ENCODE measurements at regions not wholly inside any gene's neighbourhood (a gene's known extent, or its start where the extent isn't known, plus 50 kb on each side); places are given as distances from the start of the nearest gene placed in this dataset.
"Not testable (repeated sequence)": the region's sequence is repeated elsewhere in the genome, so short reads cannot be mapped to it uniquely, and the experiment has no call there.

DNA sequence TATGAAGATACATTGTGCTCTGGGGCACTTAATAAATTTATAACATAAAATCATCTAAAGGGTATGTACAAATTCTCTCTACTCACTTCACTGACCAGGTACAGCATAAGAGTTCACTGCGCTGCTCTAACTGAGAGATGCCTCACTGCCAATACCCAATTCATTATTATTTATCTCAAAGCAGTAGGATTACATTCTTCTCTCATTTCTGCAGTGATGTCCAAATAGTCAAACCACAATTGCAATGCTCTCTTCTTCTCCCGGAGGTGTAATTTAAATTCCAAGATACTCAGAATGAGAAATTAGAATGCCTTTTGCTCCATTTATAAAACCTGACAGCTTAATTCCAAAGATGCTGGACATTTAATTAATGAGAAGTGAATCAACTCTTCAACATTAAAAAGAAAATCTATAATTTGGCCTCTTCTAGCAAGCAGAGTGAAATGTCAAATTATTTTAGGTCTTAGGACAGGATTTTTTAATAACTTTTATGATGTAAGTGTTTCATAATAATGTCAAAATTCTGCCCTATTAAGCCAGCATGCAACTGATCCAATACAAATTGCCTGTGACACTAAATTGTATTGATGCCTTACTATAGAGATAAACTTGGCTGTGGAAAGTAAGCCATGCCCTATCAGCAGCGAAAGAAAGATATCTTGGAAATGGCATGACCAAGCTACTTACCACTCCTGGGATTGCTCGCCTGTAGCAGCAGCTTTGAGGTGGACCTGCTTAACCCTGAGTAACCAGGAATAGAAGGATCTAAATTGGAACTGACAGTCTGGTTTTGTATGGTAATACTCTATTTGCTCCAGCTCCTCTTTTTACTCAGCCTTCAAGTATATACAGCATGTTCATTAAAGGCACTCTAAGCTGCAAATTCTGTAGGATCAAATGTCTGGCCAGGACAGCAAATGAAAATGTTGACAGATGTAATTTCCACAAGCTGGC is 374.2 kb upstream of the TYRP1 start:
- DNase-seq: no peak

DNA sequence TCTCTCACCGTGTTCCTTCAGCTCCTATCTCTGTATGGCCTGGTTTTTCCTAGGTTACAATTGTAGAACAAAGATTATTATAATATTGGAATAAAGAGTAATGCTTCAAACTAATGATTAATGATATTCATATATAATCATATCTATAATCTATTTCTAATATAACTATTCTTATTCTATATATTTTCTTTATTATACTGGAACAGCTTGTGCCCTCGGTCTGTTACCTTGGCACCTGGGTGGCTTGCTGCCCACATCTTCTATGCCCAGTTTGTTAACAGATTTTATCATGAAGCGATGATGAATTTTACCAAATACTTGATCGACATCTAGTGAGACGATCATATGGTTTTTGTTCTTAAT is 363.6 kb upstream of the TYRP1 start:
- no peak for DNase-seq

DNA sequence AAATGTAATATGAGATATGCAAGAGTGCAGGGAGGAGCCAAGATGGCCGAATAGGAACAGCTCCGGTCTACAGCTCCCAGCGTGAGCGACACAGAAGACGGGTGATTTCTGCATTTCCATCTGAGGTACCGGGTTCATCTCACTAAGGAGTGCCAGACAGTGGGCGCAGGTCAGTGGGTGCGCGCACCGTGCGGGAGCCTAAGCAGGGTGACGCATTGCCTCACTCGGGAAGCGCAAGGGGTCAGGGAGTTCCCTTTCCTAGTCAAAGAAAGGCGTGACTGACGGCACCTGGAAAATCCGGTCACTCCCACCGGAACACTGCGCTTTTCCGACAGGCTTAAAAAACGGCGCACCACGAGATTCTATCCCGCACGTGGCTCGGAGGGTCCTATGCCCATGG is 359.2 kb upstream of the TYRP1 start:
- DNase-seq: not testable (repeated sequence)

DNA sequence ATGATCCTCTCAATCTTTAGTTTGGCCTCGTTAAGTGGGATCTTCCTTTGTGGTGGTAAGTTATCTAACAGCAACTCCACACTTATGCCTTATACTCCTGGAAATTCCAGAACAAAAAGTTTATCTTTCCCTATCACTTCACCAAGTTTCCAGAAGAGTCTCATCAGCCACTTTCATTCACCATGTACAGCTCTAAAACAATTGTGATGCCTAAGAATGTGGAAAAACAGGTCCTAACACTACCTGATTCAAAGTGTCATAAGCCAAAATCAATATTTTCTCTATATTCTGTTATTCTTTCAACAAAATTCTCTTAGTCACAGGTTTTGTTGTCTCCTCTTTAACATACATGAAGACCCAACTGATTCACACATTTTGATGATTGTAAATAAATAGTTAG is 342.4 kb upstream of the TYRP1 start:
- no peak for DNase-seq

DNA sequence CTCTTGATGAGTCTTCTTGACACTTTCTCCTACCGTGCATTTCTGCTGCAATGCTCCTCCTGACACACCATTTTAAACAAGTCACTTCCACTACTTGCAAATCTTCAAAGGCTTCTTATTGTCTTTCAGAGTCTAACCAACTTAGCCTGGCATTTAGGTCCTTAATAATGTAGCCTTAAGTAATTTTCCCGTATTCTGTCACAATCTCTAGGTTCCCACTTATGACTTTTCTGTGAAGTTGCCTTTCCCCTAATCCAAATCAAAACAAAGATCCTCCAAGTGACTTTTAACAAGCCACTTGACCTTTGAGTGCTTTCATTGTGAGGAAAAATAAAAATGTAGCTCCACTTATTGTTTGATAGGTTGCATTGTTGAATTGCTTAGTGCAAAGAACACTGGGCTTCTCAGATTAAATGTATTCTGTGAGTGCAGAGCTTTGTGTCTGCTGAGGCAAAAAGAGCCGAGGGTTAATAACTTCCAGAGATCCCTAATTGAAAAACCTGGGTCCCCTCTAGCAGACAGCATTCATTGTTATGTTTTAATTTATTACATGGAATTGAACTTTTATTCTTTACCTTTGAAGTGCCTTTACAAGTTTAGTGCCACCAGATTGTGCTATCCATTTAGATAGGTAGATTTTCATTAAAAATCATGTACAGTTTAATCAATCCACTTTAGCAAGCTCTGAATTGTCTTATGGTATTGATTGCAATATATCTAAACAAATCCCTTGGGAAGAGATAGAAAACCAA is 341.7 kb upstream of the TYRP1 start:
- no peak for DNase-seq

DNA sequence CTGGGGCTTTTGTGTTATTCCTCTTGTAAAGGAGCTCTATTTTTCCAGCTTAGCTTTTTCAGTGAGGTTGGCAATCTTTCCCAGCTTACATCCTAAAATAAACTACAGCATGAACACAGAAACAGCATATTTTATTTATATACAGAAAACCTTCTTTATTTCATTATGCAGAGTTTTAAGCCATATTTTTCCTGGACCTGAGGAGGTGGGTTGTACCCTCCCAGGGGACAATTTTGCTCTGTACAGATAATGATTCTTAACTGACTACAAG is 341.2 kb upstream of the TYRP1 start:
- DNase-seq: no peak

DNA sequence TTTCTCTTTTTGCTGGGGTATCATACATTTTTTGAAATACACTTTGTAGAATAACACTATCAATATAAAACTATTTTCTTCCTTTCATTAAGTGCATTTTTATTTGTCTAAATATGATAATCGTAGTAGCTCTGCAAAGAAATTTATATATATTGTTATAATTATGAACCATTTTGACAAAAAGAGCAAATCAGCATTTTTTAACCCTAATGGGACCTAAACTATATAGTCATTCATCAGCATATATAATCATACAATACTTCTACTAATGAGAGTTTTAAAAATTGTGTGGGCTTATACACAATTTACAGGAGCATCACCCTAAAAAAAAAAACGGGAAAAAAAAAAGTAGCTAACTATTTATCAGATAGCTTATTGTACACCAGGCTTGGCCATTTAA is 329.7 kb upstream of the TYRP1 start:
- no peak for DNase-seq

DNA sequence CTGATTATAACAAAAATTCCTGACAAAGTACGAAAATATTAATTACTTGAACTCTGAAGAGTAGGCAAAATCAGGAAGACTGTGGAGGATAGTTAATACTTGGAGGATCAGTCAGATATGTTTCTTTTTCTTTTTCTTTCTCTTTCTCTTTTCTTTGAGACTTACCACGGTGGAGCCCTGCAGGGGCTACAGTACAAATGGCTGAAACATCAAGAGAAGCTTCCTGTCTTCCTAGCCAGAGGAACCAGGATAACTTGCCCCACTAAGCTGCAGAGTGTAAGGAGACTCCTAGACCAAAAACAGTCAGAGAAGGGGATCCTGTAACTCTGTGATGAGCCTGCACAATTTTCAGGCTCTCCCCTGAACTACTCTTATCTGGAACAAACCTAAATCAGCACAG is 324.6 kb upstream of the TYRP1 start:
- DNase-seq: no peak

DNA sequence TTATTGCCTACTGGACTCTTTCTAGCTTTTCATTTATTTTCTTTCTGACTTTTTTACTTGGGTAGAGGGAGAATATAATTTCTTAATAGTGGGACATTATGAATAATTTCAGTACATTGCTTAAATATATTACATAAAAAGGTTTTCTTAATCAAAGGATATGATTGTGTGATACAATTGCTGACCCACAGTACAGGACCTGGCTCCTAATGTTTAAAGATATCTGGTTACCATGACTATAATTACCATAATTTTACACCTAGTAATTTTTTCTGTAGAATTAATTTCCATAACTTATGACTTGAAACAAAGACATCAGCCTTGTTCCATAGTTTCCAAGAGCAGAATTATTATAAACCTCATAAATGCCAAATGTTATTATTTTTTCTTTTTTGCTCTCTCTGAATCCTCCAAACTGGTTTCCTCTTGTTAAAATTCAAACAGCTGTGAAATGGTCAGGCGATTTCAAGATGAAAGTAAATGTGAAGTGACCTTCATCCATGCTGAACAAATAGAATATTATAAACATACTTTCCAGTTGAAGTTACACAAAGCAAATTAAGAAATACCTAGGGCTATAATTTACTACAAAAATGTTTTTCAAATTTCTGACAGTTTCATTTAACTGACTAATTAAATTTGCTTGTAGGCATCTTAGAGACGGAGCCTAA is 301.2 kb upstream of the TYRP1 start:
- DNase-seq: no peak

DNA sequence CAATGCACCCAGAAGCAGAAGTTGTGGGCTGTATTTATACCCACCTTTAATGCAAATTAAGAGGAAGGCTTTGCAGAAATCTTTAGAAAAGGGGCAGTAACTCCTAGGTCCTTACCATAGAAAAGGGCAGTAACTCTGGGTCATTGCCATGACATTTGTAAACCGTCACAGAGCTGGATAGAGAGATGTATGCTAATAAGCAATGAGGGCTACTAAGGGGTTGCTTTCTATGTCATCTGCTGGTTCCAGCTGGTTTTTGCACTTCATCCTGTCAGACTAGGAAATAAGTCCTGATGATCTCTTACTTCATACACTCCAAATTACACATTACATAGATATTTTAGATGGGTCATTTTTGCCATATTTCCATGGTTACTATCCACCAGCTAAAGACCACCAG is 299.1 kb upstream of the TYRP1 start:
- DNase-seq: no peak

DNA sequence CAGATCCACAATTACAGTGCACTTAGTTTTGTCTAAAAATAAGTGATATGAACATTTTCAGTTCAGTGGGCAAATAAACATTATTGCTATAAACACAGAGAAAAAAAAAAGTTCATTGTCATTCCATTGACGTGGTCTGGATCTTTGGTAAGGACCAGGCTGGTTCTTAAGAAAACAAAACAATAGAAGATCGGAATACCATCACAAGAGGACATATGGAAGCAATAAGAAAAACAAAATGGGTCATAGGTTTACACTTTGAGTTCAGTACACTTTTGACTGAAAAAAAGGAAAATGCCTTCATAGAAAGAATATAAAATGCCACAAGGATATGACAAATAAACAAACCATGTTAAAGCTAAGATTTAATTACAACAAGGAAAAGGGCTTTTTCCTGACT is 289.5 kb upstream of the TYRP1 start:
- no peak for DNase-seq

DNA sequence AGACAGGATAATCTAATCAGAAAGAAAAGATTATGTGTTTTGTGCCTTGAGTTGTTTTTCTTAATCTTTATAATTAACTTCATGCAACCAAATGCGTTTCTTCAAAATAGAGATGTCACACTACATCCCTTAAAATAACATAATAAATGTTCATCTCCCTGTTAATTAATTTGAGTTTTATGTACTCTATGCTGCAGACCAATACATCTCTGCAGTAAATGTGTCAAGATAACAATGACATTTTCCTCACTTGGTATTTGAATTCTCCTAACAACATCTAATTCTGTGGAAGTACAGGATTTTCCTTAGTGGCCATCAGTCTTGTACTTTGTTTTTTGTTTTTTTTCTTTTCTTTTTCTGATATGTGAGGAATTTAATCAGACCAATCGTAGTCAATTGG is 279.2 kb upstream of the TYRP1 start:
- DNase-seq: no peak

DNA sequence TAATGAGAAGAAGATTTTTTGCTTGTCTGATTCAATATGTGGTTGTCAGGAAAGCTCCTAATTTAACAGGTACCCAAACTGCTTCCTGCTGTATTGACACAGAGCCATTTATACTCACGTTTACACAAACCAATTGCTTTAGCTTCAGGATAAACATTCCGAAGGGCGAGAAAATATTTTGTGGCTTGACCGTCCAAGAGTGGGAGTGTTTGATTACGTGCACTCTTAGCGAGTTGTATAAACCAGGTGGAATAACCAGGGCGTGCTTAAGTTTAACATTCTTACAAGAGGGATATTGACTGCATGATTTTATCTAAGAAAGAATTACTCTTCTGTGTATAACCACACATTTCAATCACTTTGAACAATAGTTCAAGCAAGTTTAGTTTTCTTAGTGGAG is 278.7 kb upstream of the TYRP1 start:
- no peak for DNase-seq

DNA sequence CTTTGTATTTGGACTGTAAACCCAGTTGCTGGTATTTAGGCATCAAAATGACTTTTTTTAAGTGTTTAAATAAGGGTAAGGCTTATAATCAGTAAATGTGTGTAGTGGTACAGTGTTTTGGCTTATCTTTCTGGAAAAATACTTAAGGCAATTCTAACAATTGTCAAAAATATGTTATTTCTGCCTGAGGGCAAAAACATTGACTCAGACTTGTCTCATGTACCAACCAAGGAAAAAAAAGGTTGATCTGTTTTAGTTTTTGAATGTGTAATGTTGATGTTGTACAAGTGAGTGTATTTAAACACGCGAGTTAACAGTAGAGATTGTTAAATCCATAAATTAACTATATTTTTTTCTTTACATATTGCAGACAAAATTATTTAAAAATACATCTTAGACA is 277.8 kb upstream of the TYRP1 start:
- no peak for DNase-seq

DNA sequence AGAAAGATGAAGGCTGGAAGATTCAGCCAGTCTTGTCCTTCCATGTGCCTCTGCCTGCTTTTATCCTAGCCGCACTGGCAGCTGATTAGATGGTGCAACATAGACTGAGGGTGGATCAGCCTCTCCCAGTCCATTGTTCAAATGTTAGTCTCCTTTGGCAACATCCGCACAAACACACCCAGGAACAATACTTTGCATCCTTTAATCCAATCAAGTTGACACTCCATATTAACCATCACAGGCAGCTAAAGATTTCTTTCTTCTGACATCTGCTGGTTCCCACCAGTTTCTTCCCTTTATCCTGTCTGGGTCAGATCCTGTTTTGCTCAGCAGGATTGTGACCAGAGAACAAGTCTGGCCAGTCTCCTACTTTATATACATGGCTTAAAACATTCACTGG is 276.5 kb upstream of the TYRP1 start:
- no peak for DNase-seq

DNA sequence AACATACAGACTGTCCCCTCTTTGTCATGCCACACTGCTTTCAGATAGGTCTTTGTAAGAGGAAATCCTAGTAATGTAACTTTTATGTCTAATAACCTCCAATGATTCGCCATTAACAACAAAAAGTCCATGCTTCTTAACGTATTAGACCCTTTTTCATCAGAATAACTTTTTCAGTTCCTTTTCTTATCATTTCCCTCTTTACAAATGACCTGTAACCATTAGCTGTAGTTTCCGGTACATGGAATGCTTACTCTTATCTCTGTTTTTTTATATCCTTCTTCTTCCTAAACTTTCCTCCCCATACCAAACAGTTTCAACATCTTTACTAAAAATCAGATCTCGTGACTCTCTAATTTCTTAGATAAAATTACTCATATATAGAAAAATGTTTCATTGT is 268.9 kb upstream of the TYRP1 start:
- DNase-seq: no peak

DNA sequence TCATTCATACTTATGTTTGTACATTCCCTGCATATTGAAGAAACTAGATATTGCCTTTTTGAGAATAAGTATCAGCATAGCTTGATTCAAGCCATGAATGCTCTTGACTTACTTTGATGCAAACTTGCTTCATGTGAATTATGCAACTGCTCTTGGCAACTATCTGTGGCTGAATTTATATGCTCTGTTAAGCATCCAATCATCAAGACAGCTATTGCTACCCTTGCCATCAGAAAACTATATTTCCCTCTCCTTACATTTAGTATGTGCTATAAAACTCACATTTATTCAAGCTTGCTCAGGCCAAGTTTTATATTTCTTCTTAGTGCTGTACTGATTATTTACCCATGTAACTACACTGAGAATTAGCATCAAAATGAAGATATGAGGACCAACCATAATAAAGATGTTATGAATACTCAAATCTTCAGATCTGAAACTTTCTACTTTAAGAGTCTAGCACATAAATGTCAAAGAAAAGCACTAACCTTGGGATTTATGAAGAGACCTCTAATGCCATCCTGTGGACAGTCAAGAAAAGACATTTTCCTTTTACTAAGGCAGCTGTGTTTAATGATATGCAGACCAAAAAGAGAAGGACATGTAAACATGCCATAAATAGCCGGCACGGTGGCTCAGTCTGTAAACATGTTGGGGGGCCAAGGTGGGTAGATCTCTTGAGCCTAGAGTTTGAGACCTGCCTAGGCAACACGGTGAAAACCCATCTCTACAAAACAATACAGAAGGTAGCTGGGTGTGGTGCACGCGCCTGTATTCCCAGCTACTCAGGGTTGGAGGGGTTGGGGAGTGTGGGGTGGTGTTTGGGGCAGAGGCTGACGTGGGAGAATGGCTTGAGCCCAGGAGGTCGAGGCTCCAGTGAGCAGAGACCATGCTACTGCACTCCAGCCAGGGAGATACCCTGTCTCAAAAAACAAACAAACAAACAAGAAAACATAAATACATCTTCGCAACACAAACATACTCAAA is 267.0 kb upstream of the TYRP1 start:
- no peak for DNase-seq

DNA sequence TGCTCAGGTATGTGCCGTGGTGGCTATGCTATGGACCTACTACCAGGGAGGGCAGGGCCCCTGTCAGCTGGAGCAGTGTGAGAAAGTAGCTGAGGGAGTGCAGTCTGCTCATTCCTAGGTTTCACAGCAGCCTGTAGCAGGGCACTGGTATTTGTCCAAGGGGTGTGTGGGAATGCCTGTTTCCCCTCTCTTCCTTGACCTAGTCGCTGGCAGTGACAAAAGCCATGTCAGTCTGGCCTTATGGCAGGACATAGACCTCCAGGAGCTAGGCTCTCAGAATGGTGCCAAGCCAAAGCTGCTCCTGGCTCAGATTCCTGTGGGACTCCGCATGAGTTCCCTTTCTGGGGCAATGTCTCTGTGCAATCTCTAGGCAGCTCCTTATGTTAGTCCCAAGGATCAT is 253.9 kb upstream of the TYRP1 start:
- no peak for DNase-seq

DNA sequence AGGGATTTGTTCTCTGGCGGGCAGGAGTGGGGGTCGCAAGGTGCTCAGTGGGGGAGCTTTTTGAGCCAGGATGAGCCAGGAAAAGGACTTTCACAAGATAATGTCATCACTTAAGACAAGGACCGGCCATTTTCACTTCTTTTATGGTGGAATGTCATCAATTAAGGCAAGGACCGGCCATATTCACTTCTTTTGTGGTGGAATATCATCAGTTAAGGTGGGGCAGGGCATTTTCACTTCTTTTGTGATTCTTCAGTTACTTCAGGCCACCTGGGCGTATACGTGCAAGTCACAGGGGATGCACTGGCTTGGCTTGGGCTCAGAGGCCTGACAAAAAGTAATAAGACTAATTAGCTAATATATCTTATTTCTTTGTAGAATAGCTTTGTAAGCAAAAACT is 252.1 kb upstream of the TYRP1 start:
- not testable (repeated sequence) for DNase-seq

DNA sequence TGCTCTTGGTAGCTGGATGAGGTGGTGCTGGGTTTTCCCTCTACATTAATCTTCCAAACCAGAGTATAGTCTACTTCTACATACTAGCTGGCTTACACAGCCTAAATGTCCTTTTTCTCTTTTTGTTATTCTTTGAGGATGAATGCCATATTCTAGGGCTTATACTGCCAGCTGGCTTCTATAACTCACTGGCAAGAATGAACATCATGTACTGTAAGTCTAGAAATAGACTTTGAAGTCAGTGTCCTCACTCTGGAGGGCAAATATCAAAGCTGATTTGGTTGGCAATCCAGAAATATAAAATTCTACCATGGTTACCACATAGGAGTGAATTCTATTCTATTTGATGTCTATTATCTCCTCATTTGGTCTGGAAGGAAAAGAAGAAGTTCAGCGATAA is 251.7 kb upstream of the TYRP1 start:
- DNase-seq: no peak

DNA sequence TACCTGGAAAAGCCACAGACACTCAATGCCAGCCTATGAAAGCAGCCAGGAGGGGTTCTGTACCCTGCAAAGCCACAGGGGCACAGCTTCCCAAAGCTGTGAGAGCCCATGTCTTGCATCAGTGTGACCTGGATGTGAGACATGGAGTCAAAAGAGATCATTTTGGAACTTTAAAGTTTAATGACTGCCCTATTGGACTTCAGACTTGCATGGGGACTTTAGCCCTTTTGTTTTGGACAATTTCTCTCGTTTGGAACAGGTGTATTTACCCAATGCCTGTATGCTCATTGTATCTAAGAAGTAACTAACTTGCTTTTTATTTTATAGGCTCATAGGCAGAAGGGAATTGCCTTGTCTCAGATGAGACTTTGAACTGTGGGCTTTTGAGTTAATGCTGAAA is 244.9 kb upstream of the TYRP1 start:
- DNase-seq: no peak

DNA sequence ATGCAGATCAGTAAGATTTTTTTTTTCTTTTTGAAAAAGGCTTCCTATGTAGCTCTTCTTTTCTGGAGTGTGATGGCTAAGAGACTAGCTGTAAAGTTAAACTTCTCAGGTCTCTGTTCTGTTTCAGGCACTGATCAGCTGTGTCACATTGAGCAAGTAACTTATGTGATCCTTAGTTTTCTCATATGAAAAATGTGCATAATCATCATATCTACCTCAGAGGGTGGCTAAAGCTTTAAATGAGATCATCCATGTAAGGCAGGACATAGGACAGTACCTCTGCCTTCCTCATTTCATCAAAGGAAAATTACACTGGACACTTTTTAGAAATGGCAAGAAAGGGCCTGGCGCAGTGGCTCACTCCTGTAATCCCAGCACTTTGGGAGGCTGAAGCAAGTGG is 235.9 kb upstream of the TYRP1 start:
- DNase-seq: no peak

Data from GDM1 (cell line).